GM21526 (cell line): ENCODE measurements at regions not wholly inside any gene's neighbourhood (a gene's known extent, or its start where the extent isn't known, plus 50 kb on each side); places are given as distances from the start of the nearest gene placed in this dataset.
"Not testable (repeated sequence)": the region's sequence is repeated elsewhere in the genome, so short reads cannot be mapped to it uniquely, and the experiment has no call there.

Experiments used
- ATAC-seq: cut with Tn5 transposase; IDR thresholded peaks from one replicate; pipeline ENCODE4 v1.9.1; 2021; ENCODE audit warnings: moderate library complexity; ENCODE audit not compliant: unreplicated experiment, low FRiP score

GRCh38 chr1:221583465-221583864, 158.4 kb downstream of the DUSP10 start:
- ATAC-seq = no peak

GRCh38 chr1:221587013-221587412, 154.9 kb downstream of the DUSP10 start:
- not testable (repeated sequence) for ATAC-seq

GRCh38 chr1:221591250-221591649, 150.6 kb downstream of the DUSP10 start:
- not testable (repeated sequence) for ATAC-seq

GRCh38 chr1:221594576-221594975, 147.3 kb downstream of the DUSP10 start:
- ATAC-seq = no peak

- ATAC-seq = no peak
Measured at GRCh38 chr1:221598122-221598521, 143.8 kb downstream of the DUSP10 start.

GRCh38 chr1:221601166-221601565, 140.7 kb downstream of the DUSP10 start:
- no peak for ATAC-seq

GRCh38 chr1:221602830-221603229, 139.1 kb downstream of the DUSP10 start:
- no peak for ATAC-seq

- ATAC-seq = not testable (repeated sequence)
Measured at GRCh38 chr1:221604390-221604789, 137.5 kb downstream of the DUSP10 start.

- ATAC-seq = no peak
Measured at GRCh38 chr1:221604948-221605347, 136.9 kb downstream of the DUSP10 start.

- no peak for ATAC-seq
Measured at GRCh38 chr1:221605569-221605968, 136.3 kb downstream of the DUSP10 start.

- no peak for ATAC-seq
Measured at GRCh38 chr1:221606256-221606655, 135.6 kb downstream of the DUSP10 start.

GRCh38 chr1:221608835-221609320, 133.0 kb downstream of the DUSP10 start:
- no peak for ATAC-seq

- ATAC-seq = no peak
Measured at GRCh38 chr1:221611656-221612046, 130.2 kb downstream of the DUSP10 start.

GRCh38 chr1:221612047-221612777, 129.7 kb downstream of the DUSP10 start:
- ATAC-seq = no peak

GRCh38 chr1:221620437-221621384, 121.2 kb downstream of the DUSP10 start:
- no peak for ATAC-seq

GRCh38 chr1:221621683-221622082, 120.2 kb downstream of the DUSP10 start:
- no peak for ATAC-seq

GRCh38 chr1:221622389-221622788, 119.5 kb downstream of the DUSP10 start:
- ATAC-seq = no peak

GRCh38 chr1:221625026-221625425, 116.9 kb downstream of the DUSP10 start:
- no peak for ATAC-seq

- no peak for ATAC-seq
Measured at GRCh38 chr1:221626041-221626440, 115.8 kb downstream of the DUSP10 start.

GRCh38 chr1:221630236-221630635, 111.7 kb downstream of the DUSP10 start:
- no peak for ATAC-seq

GRCh38 chr1:221631556-221631955, 110.3 kb downstream of the DUSP10 start:
- ATAC-seq = no peak
